ENCODE measurements at regions not wholly inside any gene's neighbourhood (a gene's known extent, or its start where the extent isn't known, plus 50 kb on each side); places are given as distances from the start of the nearest gene placed in this dataset.

DNA sequence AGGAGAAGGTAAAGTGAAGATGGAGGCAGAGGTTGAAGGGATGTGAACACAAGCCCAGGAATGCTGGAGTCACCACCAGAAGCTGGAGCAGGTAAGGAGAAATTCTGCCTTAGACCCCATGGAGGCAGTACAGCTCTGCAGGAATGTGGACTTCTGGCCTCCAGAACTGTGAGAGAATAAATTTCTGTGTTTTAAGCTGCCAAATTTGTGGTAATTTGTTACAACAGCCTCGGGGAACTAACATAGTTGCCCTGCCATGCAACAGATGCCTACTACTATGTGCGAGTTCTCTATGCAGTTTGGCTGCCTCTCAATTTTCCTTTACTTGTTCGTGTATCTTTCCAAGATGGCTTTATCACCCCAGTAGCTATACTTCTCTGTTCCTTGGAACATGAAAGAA is 394.1 kb downstream of the TUSC7 start:
- ATAC-seq (no peak), DNase-seq (ENCODE audit: low spot score) (no peak)
- intact Hi-C loops (cut with DNase I), result no loop called here

DNA sequence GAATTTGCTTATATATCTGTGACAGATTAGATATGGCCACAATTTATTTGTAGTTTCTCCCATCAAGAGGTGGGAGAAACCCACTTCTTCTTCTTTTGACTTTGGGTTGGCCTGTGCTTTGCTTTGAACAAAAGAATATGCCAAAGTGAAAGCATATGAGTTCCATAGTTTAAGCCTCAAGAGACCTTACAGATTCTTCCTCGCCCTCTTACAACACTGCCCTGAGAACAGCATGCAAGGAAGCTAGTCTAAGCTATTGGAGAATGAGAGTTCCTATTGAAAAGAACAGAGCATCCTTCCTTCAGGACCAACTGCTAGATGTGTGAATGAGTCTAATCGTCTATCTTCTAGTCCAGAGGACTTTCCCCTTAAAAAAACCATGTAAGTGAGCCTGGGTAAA is 394.8 kb downstream of the TUSC7 start:
- DNase-seq (ENCODE audit: low spot score) (no peak), ATAC-seq (no peak)
- intact Hi-C loops (cut with DNase I), result no loop called here

DNA sequence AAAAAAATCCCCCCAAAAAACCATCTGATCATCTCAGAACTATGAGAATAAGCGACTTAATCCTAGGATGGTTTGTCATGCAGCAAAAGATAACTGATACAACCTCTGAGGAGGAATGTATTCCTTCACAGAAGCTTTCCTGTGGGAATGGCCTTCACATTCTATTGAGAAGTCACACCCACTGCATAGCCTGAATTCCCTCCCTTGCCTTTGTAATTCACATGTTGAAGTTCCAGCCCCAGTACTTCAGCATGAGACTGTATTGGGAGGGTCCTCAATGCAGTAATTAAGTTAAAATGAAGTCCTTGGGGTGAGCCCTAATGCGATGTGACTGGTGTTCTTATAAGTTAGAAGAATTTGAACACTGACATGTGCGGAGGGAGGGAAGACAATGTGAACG is 395.2 kb downstream of the TUSC7 start:
- no peak for ATAC-seq
- no peak for DNase-seq (ENCODE audit: low spot score)
- intact Hi-C loops (cut with DNase I), result no loop called here

DNA sequence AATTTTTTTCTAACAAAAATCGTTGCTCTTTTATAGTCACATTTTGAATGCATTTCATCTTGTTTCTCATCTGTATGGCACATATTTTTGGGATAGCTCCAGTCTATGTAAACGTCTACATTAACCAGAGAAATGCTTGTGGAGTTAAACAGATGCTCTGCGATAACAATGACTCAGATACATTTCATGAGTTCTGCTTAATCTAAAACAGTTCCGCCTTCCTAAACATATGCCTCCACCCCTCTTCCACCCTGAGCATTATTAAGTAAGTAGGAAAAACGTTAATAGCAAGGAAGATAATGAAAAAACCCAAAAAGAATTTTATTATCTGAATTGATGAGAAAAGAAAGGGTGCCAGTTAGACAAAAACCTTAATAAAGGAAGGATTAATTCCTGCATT is 396.1 kb downstream of the TUSC7 start:
- intact Hi-C loops (cut with DNase I), result no loop called here
- ATAC-seq (no peak), DNase-seq (ENCODE audit: low spot score) (no peak)

DNA sequence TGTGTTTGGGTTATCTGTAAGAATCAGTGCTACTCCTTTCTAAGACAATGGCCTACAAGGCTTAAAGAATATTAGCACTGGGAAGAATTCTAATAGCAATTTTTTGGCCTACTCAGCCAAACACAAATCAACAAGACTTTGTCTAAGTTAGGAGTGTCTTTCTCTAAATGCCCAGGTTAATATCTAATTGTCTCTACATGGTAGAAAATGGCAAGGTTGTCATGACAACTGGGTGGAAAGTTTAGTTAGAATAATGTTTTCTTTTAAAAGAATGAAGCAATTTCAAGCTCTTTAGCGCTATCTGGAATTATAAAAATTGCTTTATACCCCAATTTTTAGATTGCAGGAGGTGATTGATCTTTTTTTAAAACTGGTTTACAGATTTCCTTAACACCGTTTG is 396.8 kb downstream of the TUSC7 start:
- intact Hi-C loops (cut with DNase I), result no loop called here
- DNase-seq (ENCODE audit: low spot score), result no peak

DNA sequence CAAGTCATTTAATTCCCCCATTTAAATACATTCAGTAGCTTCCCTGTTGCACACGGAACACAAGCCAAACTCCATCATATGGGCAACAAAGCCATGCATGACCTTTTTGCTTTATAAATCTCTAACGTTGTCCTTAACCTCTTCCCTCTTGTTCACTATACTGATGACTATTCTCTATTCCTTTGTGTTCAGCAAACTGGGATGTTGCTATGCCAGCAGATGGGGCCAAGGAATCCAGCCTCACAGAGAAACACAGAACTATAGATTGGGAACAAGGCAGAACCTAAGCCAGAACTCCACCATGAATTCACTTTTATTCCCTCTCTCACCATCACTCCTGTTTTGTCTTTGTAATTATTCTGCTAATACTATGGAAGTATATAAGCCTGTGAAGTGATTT is 398.4 kb downstream of the TUSC7 start:
- intact Hi-C loops (cut with DNase I), result no loop called here
- no peak for ATAC-seq
- no peak for DNase-seq (ENCODE audit: low spot score)

More for the DNA sequence above, 396.8 kb downstream of the TUSC7 start:
- ATAC-seq, result no peak

DNA sequence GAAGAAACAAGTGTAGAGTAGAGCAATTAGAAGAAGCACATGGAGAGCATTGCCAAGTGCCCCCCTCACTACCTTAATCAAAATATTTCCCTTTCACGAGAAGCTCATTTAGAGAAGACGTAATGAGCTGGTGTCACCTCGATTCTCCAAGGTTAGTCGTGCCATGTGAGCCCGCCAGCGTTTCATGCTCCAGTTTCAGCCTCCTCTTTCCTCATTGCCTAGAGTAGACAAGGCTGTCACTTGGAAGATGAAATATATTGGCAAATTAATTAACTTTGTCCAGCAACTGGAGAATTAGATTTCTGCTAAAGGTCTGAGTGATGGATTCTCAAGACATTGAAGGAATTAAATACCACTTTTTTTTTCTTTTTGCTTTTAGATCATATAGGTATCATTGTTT is 399.6 kb downstream of the TUSC7 start:
- DNase-seq (ENCODE audit: low spot score), result no peak
- no peak for ATAC-seq
- intact Hi-C loops (cut with DNase I), result no loop called here

DNA sequence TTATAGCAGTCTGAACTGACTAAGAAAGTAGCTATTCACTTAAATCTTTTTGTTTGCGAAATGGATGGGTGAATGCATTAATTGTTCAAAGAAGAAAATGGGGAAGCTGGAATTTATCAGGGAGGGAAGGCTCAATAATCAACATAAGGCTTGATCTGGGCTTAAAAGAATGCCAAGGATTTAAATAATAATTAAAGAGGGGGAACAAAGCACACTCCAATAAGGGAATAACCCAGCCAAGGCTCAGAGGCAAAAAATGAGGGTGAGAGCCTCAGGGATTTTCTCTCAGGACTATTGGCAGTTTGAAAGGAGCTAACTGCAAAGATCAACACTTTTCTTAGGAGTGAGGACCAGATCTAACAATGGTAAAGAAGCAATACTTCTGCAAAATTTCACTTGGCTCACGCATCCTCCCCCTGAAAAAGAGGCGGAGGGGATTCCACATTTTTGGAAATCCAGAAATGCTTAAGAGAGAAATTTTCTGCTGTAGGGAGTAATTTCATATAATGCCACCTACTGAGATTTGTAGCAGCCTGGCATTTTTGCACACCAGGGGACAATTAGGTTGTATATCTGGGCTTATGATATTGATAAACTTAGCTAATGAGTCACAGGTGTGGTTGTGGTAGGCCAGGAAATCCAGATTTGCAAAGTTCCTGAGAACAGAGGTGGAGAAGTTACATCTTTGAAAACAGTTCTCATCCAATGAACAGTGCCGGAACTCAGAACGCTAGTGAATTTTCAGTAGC is 405.1 kb downstream of the TUSC7 start:
- intact Hi-C loops (cut with DNase I), result no loop called here
- no peak for ATAC-seq
- no peak for DNase-seq (ENCODE audit: low spot score)

DNA sequence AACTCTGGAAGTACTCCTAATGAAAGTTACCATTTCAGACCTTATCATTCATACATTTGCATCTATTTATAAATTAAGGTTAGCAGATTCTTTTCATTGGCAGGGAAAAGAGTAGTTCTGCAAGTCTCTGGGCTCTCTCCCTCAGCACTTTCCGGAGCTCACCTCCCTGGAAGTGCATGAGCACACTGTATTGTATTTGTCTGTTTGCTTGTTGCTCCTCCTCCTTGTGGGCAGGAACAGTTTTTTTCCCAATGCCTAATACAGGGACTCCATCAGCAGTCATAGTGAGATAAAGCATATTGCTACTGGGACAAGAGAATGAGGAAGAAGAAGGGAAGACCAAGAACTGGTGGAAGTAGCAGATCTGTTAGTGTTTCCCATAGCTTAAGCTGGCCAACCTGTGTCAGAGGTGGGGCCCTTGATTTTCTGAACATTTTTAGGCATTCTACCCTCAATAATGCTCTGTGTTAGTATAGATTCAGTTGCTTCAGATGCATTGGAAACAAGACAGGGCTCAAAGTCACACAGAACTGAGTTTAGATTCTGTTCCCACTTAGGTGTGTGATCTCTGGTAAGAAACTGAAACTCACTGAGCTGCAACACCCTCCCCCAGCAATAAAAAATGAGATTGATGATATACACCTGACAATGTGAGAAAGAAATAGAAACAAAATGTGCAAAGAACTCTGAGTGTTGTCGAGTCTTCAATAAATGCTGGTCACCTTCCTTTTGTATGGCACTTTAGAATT is 407.8 kb downstream of the TUSC7 start:
- no peak for DNase-seq (ENCODE audit: low spot score)
- intact Hi-C loops (cut with DNase I), result no loop called here
- ATAC-seq, result no peak

DNA sequence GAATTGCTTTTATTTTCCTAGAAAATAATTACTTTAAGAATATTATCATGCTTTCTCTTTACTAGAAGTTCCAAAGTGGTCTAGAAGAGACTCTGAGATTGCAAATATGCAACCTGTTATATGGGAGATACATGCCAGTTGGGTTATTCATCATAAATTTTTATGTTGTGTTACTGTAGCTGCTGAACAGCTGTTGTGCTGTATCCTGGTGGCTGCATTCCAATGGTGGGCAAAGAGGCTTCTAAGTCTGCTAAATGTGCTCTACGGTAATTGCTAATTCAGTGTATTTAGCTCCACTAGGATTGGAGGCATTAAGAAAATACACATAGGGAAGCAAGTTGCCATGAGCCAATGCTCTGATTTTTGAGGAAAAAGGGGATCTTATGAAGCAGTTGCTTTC is 409.0 kb downstream of the TUSC7 start:
- ATAC-seq (no peak), DNase-seq (ENCODE audit: low spot score) (no peak)
- intact Hi-C loops (cut with DNase I), result no loop called here

DNA sequence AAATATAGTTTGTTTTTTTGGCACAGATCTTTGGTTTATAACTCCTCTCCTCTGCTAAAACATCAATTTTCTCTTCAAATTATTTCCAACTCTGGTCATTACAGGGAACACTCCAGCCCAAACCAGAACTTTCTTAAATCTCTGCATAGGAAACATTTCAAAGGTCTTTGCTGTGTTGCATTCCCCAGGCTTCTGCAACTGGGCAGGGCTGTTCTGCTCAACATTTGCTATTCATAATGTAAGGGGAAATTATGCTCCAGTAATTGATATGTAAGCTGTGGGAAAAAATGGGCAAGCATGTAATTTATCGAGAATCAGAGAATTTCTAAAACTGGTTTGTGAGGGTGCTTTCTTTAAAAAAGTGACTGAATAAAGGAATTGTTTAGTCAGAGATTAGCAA is 410.4 kb downstream of the TUSC7 start:
- DNase-seq (ENCODE audit: low spot score) (no peak), ATAC-seq (no peak)
- intact Hi-C loops (cut with DNase I), result no loop called here

DNA sequence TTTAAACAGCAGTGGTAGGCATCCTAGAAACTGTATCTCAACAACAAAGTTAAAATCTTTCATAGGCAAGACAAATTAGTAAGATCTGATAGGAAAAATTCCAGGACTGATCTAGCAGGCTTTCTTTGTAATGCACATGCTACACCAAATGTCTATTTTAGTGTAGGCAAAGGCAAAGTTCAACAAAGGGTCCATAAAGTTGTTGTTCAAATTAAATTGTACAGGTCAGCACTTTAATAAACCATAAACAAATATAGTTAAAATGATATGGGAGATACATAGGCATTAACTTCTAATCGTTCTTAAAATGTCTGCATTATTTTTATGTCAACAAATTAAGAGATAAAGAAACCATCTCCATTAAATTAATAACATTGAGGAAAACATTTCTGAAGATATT is 413.0 kb downstream of the TUSC7 start:
- intact Hi-C loops (cut with DNase I), result no loop called here
- ATAC-seq (no peak), DNase-seq (ENCODE audit: low spot score) (no peak)

DNA sequence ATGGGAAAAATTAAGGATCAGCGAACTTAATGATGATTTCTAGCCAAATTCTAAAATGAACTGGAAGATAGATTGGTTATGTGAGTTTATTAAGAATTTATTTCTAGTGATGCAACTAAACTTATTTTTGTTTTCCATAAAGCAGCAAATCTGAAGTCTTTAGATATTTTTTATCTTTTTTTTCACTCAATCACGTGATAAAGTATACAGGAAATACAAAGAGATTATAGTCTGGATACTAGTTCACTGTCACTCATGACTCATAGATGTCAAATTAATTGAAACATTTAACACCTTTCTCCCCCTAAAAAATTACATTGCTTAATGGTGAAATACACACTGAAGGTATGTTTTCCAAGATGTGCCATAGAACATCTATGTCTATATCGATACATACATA is 416.9 kb downstream of the TUSC7 start:
- DNase-seq (ENCODE audit: low spot score), result no peak
- no peak for ATAC-seq
- intact Hi-C loops (cut with DNase I), result no loop called here

DNA sequence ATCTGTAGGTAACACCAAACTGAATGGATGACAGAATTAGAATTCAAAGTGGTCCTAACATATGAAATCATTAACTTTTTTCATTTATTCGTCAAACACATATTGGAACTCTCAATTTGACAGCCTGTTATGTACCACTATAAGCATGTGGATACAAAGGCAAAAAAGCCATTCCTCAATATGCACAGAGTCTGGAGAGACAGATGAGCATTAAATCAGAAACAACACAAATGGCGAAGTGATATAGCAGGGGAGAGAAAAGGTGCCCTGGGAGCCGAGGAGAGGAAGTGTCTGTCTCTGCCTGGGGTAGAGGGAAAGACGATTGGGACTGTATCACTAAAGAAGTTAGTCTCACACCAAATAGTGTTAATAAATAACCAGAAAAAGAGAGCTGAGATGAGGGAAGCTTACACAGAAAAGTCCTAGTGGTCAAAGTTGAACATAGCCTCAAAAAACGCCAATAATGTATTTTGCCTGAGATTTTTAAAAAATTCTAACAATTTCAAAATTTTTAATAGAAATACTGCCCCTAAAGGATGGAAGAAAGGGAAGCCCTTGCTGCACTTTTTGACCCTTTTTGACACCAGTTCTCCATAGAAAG is 417.5 kb downstream of the TUSC7 start:
- ATAC-seq, result no peak
- intact Hi-C loops (cut with DNase I), result no loop called here
- DNase-seq (ENCODE audit: low spot score), result no peak

DNA sequence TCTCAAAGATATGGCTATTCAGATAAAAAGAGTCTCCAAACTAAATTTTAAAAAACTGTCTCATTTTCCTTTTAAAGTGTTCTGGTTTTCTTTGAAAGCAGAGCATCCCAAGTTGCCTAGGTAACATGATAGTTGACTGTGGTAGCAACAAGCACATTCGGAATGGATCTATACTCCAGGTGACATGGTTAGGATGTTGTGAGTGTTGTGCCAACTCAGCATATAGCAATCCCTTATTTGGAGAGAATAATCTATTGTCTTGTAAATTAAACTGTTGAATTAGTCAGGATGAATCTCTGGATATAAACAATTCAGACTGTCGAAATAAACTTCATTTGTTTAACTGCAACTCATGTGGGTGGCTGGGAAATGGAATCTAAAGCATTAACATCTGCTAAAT is 418.6 kb downstream of the TUSC7 start:
- intact Hi-C loops (cut with DNase I), result no loop called here
- no peak for ATAC-seq
- DNase-seq (ENCODE audit: low spot score), result no peak

DNA sequence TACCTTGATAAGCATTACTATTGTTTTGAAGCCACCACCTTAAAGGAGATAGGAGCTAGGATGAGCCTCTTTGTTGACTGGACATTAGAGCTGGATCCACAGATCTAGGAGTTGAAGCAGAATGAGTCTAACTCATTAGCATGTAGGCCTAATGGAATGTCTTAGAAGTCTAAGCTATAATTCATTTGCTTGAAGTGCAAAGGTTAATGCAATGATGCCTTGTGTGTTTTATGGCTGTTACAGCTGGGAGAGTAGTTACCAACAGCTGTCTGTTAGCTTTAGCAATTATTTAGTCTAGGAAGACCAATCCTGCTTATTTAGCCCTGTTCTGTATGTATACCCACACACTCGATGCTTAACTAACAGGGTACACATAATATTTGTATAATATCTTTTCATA is 419.3 kb downstream of the TUSC7 start:
- intact Hi-C loops (cut with DNase I), result no loop called here
- DNase-seq (ENCODE audit: low spot score) (no peak), ATAC-seq (no peak)

DNA sequence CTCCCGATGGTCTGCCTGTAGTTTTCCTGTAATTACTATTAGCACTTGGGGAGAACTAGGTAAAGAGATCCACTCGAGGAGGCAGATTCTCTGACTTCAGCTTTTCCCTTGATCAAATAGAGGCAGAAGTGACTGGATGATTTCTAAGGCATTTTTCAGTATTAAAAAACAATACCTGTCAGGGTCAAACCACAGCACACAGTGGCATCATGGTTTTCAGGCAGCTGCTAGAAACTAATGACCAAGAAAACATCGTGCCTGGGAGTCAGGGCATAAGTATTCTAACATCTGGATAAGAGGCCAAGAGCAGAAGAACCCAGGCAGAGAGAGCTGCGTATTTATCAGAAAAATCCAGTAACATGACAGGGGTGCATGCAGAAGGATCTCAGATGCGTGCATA is 419.9 kb downstream of the TUSC7 start:
- ATAC-seq (no peak), DNase-seq (ENCODE audit: low spot score) (no peak)
- intact Hi-C loops (cut with DNase I), result no loop called here

DNA sequence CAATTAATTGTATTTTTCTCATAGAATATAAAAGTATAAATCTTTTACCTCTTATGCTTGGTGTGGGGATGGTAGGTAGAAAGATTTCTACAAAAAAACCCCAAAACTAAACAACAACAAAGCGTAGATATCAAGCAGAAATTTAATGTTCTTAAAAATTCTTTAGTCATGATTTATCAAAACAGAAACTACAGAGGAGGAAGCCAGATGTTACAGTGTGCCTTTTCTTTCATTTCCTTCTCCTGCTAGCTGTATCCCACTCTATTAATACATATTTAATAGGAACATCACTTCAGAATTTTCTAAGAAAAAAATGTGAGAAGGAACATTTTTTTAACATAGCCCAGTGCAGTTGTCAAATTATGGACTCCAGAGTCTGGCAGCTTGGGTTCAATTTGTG is 420.6 kb downstream of the TUSC7 start:
- peak; percentile 32 for ATAC-seq
- DNase-seq (ENCODE audit: low spot score), result no peak
- intact Hi-C loops (cut with DNase I), result no loop called here

DNA sequence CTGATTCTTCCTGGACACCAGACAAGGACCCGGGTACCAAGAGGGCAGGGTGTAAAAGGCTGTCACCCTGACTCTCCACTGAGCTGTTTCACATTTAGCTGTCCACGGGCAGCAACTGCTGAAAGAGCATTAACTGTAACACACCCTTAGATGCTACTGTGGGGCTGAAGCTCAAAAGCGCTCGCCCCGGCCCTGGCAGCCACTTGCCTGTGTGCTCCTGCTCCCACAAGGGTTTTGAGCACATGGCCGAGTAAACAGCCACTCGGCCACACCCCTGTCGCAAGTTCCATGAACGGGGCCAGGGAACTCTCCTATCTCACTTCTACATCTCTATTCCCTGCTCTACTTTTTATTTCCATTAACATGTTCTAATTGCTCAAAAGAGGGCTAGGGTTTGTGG is 421.7 kb downstream of the TUSC7 start:
- intact Hi-C loops (cut with DNase I), result no loop called here
- ATAC-seq (peak; percentile 56), DNase-seq (ENCODE audit: low spot score) (no peak)

DNA sequence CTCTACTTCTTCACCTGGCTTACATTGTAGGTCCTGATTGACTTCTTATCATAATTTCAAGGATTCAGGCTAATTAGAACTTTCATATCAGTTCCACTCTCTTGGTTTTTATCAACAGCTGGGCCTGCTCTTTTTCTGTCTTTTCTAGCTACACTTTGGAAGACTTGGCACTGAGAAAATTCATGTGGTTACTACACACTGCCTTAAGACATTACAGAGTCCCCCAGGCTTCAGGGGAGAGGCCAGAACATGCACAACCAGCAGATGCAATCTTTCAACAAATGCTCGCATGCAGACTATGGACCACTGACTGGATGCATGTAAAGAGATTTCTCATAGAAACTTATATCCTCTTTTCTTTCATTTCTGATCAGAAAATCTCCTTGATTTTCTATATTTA is 423.5 kb downstream of the TUSC7 start:
- ATAC-seq, result no peak
- intact Hi-C loops (cut with DNase I), result no loop called here
- DNase-seq (ENCODE audit: low spot score), result no peak

DNA sequence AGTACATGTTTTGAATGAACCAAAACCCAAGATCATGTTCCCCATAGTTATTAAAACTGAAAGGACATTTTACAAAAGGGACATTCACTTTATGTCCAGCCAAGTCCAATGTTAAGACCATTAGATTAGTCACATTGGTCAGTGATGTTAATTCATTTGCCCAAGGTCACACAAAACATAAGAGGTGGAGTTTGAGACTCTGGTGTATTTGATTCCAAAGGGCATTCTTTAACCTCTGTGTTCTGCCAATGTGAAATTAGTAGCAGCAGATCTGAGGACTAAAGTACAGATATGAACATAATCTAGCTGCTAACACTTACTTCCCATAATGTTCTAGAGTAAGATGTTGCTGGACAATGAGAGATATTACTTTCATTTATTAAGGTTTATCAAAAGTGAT is 425.6 kb downstream of the TUSC7 start:
- intact Hi-C loops (cut with DNase I), result no loop called here
- no peak for DNase-seq (ENCODE audit: low spot score)
- no peak for ATAC-seq

Data from sciatic nerve (tissue), 2 donors.